HEK293 (cell line): ENCODE measurements at regions not wholly inside any gene's neighbourhood (a gene's known extent, or its start where the extent isn't known, plus 50 kb on each side); places are given as distances from the start of the nearest gene placed in this dataset.

ENCODE experiments used
- CTCF ChIA-PET: fragments of 350-600 bp; formaldehyde crosslinking; extraction: SDS; loops from one replicate; lab custom pipeline; 2021; ENCODE audit warnings: antibody characterized with exemption; lab: Yijun Ruan, JAX
- POLR2A ChIA-PET: fragments of 300-600 bp; formaldehyde crosslinking; extraction: SDS; loops from one replicate; lab custom pipeline; 2020; ENCODE audit warnings: antibody characterized with exemption, inconsistent platforms; lab: Yijun Ruan, JAX
- H3K27ac ChIP-seq: fragments of 200-500 bp; sonication (Bioruptor generic); 2 replicates; pipeline ENCODE4 v1.5.1; 2014; ENCODE audit warnings: low read depth, low read length, control low read depth, inconsistent platforms; ENCODE audit errors: extremely low read depth
- H3K36me3 ChIP-seq, 2 experiments: fragments of 200-500 bp in 1 of 2; sonication (Bioruptor generic) in 1 of 2; 1 replicate in 1 of 2; 2 replicates in 1 of 2; pipeline ENCODE4 v1.5.1; 2014 to 2017; ENCODE audit warnings: inconsistent platforms in 2 of 2, low read length in 2 of 2; ENCODE audit not compliant: control insufficient read depth in 2 of 2, insufficient read depth in 1 of 2
- H3K4me1 ChIP-seq: fragments of 200-500 bp; sonication (Bioruptor generic); 2 replicates; pipeline ENCODE4 v1.5.1; 2014; ENCODE audit warnings: mild to moderate bottlenecking, low read length, inconsistent platforms; ENCODE audit not compliant: control insufficient read depth, insufficient read depth
- H3K4me3 ChIP-seq: 2 replicates; pipeline ENCODE4 v1.5.1; 2011; ENCODE audit warnings: low read depth, mild to moderate bottlenecking, control low read depth, low read length, moderate library complexity
- H3K9me3 ChIP-seq: fragments of 200-500 bp; sonication (Bioruptor generic); 2 replicates; pipeline ENCODE4 v1.5.1; 2014; ENCODE audit warnings: low read depth, low read length, inconsistent platforms; ENCODE audit not compliant: control insufficient read depth, insufficient read depth
- HOXC10 ChIP-seq: sonication (generic); formaldehyde crosslinking; IDR thresholded peaks from 2 replicates; pipeline ENCODE4 v1.8.1; 2023; ENCODE audit warnings: mild to moderate bottlenecking, missing genetic modification reagents
- KLF7 ChIP-seq: fragments of 450-650 bp; formaldehyde crosslinking; IDR thresholded peaks from 2 replicates; pipeline ENCODE4 v1.5.1; 2016; ENCODE audit warnings: missing biosample characterization, missing genetic modification characterization, borderline replicate concordance
- PRDM1 ChIP-seq: fragments of 450-650 bp; formaldehyde crosslinking; IDR thresholded peaks from 2 replicates; pipeline ENCODE4; 2016; ENCODE audit warnings: missing biosample characterization, missing genetic modification characterization
- WT1 ChIP-seq: fragments of 450-650 bp; formaldehyde crosslinking; IDR thresholded peaks from 2 replicates; pipeline ENCODE4 v1.5.1; 2016; ENCODE audit warnings: missing biosample characterization, missing genetic modification characterization
- ZBTB1 ChIP-seq: fragments of 450-650 bp; formaldehyde crosslinking; IDR thresholded peaks from 2 replicates; pipeline ENCODE4 v1.5.1; 2016; ENCODE audit warnings: missing biosample characterization, missing genetic modification characterization
- ZBTB20 ChIP-seq: fragments of 450-650 bp; formaldehyde crosslinking; IDR thresholded peaks from 2 replicates; pipeline ENCODE4 v1.5.1; 2016; ENCODE audit warnings: missing biosample characterization, missing genetic modification characterization
- ZFP41 ChIP-seq: fragments of 450-650 bp; formaldehyde crosslinking; IDR thresholded peaks from 2 replicates; pipeline ENCODE4 v1.5.1; 2016; ENCODE audit warnings: missing biosample characterization, missing genetic modification characterization, borderline replicate concordance
- ZNF132 ChIP-seq: fragments of 450-650 bp; formaldehyde crosslinking; IDR thresholded peaks from 2 replicates; pipeline ENCODE4 v1.5.1; 2017; ENCODE audit warnings: missing biosample characterization, missing genetic modification characterization, borderline replicate concordance
- ZNF214 ChIP-seq: fragments of 450-650 bp; formaldehyde crosslinking; IDR thresholded peaks from 2 replicates; pipeline ENCODE4 v1.5.1; 2017; ENCODE audit warnings: missing biosample characterization, mild to moderate bottlenecking, missing genetic modification characterization, borderline replicate concordance
- ZNF292 ChIP-seq: fragments of 450-650 bp; formaldehyde crosslinking; IDR thresholded peaks from 2 replicates; pipeline ENCODE4 v1.5.1; 2016; ENCODE audit warnings: low read depth, missing biosample characterization, missing genetic modification characterization, borderline replicate concordance
- ZNF341 ChIP-seq: fragments of 450-650 bp; formaldehyde crosslinking; IDR thresholded peaks from 2 replicates; pipeline ENCODE4; 2016; ENCODE audit warnings: low read depth, missing biosample characterization, missing genetic modification characterization
- ZNF398 ChIP-seq: fragments of 450-650 bp; formaldehyde crosslinking; IDR thresholded peaks from 2 replicates; pipeline ENCODE4 v1.5.1; 2017; ENCODE audit warnings: missing biosample characterization, missing genetic modification characterization
- ZNF48 ChIP-seq: fragments of 450-650 bp; formaldehyde crosslinking; IDR thresholded peaks from 2 replicates; pipeline ENCODE4 v1.5.1; 2016; ENCODE audit warnings: missing biosample characterization, missing genetic modification characterization
- ZNF501 ChIP-seq: fragments of 450-650 bp; formaldehyde crosslinking; IDR thresholded peaks from 2 replicates; pipeline ENCODE4 v1.5.1; 2016; ENCODE audit warnings: missing biosample characterization, missing genetic modification characterization
- ZNF518A ChIP-seq: fragments of 450-650 bp; formaldehyde crosslinking; conservative IDR thresholded peaks from 2 replicates; pipeline ENCODE4 v1.5.1; 2016; ENCODE audit warnings: low read depth, missing biosample characterization, missing genetic modification characterization
- ZNF549 ChIP-seq: fragments of 450-650 bp; IDR thresholded peaks from 2 replicates; pipeline ENCODE4 v1.5.1; 2018; ENCODE audit warnings: missing biosample characterization, missing genetic modification characterization, mild to moderate bottlenecking, inconsistent platforms, moderate library complexity
- ZNF626 ChIP-seq: fragments of 450-650 bp; sonication (Bioruptor Pico); formaldehyde crosslinking; IDR thresholded peaks from 2 replicates; pipeline ENCODE4 v1.5.1; 2018; ENCODE audit warnings: missing biosample characterization, missing genetic modification characterization, inconsistent platforms
- ZNF670 ChIP-seq: fragments of 450-650 bp; formaldehyde crosslinking; IDR thresholded peaks from 2 replicates; pipeline ENCODE4 v1.5.1; 2016; ENCODE audit warnings: missing biosample characterization, missing genetic modification characterization, low read depth
- ZNF792 ChIP-seq: fragments of 450-650 bp; formaldehyde crosslinking; IDR thresholded peaks from 2 replicates; pipeline ENCODE4 v1.5.1; 2016; ENCODE audit warnings: missing biosample characterization, missing genetic modification characterization
- ZSCAN18 ChIP-seq: fragments of 450-650 bp; formaldehyde crosslinking; IDR thresholded peaks from 2 replicates; pipeline ENCODE4 v1.5.1; 2016; ENCODE audit warnings: missing biosample characterization, missing genetic modification characterization
- ZSCAN4 ChIP-seq: fragments of 450-650 bp; formaldehyde crosslinking; IDR thresholded peaks from 2 replicates; pipeline ENCODE4 v1.5.1; 2017; ENCODE audit warnings: missing biosample characterization, missing genetic modification characterization
- TF ChIP-seq, protein P1 (sequence below): fragments of 450-650 bp; formaldehyde crosslinking; IDR thresholded peaks from 2 replicates; pipeline ENCODE4 v1.5.1; 2017; ENCODE audit warnings: missing biosample characterization, missing genetic modification characterization

DNA sequence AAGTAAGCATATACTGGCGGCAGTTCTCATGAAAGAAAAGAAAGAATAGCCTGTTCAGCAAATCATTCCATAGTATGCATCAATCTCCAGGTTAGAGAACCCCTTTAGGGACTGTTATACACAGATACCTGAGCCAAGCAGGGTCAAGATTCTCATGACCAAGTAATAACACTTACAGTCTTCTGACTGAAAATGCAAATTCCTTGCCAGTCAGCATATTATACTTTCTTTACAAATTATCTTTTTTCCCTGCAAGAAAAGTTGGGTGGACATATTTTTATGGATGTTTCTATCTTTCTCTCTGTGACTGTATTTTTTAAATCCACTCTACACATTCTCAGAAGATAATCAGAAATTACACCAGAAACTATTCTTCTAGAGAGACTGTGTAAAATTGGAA is 120.4 kb upstream of the COL5A2 start (continued):
- TF ChIP-seq ZNF518A (tag by site-specific recombination): no peak
- TF ChIP-seq ZNF626 (tag by site-specific recombination): no peak
- no peak for TF ChIP-seq ZNF214 (tag by site-specific recombination)
- TF ChIP-seq ZNF132 (tag by site-specific recombination): no peak
- TF ChIP-seq ZSCAN4 (tag by site-specific recombination): no peak

DNA sequence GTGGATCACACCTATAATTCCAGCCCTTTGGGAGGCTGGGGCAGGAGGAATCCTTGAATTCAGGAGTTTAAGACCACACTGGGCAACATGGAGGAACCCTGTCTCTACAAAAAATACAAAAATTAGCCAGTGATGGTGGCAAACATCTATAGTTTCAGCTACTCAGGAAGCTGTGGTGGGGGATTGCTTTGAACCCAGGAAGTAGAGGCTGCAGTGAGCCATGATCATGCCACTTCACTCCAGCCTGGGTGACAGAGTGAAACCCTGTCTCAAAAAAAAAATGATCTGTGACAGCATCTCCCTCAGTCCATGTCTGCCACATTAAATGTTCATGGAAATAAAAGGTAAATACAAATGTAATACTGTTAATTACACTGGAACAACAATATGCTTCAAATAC is 121.4 kb upstream of the COL5A2 start:
- H3K4me3 ChIP-seq: no peak overlapping the region
- no peak overlapping the region for H3K27ac ChIP-seq
- TF ChIP-seq ZNF670 (no peak), PRDM1 (tag by site-specific recombination) (no peak), ZNF792 (tag by site-specific recombination) (no peak), ZBTB1 (tag by site-specific recombination) (no peak), WT1 (no peak)
- H3K9me3 ChIP-seq: no peaks in the 10 kb centered on the region
- no peaks in the 10 kb centered on the region for H3K36me3 ChIP-seq
- ChIA-PET POLR2A (no interaction called here), CTCF (no interaction called here)
- H3K4me1 ChIP-seq: no peaks in the 10 kb centered on the region

DNA sequence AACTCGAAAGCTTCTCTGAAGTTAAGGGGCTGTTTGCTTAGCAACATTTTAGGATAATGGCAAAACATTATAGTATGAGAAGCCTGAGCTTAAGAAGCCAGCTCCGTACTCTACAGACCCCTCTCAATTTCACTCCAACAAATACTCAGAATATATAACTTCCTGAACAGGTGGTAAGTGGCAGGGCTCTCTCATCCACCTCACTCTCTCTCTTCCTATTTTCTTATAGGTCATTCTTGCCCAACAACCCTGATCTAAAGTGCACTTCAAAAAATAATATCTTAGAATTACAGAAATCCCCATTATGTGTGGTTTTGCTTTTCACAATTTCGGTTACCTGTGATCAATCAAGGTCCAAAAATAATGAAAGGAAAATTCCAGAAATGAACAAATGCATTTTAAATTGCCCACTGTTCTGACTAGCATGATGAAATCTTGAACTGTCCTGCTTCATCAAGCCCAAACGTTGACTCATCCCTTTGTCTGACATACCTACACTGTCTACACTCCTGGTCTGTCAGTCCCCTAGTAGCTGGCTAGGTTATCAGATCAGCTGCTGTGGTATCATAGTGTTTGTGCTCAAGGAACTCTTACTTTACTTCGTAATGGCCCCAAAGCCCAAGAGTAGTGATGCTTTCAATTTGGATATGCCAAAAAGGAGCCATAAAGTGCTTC is 122.8 kb upstream of the COL5A2 start:
- no peaks in the 10 kb centered on the region for H3K36me3 ChIP-seq
- no peaks in the 10 kb centered on the region for H3K4me1 ChIP-seq
- CTCF ChIA-PET: interaction anchor here (0.7 kb wide), 1 partner anchor 110 kb away, joined by 3 read pairs; no protein-coding TSS in a partner anchor
- no peak overlapping the region for H3K4me3 ChIP-seq
- POLR2A ChIA-PET: no interaction called here
- no peak overlapping the region for H3K27ac ChIP-seq
- H3K9me3 ChIP-seq: no peaks in the 10 kb centered on the region
- no peak for TF ChIP-seq ZFP41
- TF ChIP-seq KLF7 (tag by site-specific recombination): no peak
- no peak for TF ChIP-seq ZNF292 (tag by site-specific recombination)
- no peak for TF ChIP-seq ZNF501 (tag by site-specific recombination)
- TF ChIP-seq, protein P1, sequence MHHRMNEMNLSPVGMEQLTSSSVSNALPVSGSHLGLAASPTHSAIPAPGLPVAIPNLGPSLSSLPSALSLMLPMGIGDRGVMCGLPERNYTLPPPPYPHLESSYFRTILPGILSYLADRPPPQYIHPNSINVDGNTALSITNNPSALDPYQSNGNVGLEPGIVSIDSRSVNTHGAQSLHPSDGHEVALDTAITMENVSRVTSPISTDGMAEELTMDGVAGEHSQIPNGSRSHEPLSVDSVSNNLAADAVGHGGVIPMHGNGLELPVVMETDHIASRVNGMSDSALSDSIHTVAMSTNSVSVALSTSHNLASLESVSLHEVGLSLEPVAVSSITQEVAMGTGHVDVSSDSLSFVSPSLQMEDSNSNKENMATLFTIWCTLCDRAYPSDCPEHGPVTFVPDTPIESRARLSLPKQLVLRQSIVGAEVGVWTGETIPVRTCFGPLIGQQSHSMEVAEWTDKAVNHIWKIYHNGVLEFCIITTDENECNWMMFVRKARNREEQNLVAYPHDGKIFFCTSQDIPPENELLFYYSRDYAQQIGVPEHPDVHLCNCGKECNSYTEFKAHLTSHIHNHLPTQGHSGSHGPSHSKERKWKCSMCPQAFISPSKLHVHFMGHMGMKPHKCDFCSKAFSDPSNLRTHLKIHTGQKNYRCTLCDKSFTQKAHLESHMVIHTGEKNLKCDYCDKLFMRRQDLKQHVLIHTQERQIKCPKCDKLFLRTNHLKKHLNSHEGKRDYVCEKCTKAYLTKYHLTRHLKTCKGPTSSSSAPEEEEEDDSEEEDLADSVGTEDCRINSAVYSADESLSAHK: no peak
- TF ChIP-seq ZBTB20 (tag by site-specific recombination): no peak
- TF ChIP-seq ZNF341 (tag by site-specific recombination): no peak
- no peak for TF ChIP-seq HOXC10 (CRISPR knock-in tag)
- TF ChIP-seq ZNF48 (tag by site-specific recombination): no peak
- no peak for TF ChIP-seq ZNF549
- no peak for TF ChIP-seq ZSCAN18 (tag by site-specific recombination)
- no peak for TF ChIP-seq ZNF398 (tag by site-specific recombination)
